COLO829 (cell line): ENCODE measurements at regions not wholly inside any gene's neighbourhood (a gene's known extent, or its start where the extent isn't known, plus 50 kb on each side); places are given as distances from the start of the nearest gene placed in this dataset.

Source experiments
- DNase-seq: peaks from one replicate; pipeline ENCODE4 v3.0.0; 2012; ENCODE audit warnings: low spot score

DNA sequence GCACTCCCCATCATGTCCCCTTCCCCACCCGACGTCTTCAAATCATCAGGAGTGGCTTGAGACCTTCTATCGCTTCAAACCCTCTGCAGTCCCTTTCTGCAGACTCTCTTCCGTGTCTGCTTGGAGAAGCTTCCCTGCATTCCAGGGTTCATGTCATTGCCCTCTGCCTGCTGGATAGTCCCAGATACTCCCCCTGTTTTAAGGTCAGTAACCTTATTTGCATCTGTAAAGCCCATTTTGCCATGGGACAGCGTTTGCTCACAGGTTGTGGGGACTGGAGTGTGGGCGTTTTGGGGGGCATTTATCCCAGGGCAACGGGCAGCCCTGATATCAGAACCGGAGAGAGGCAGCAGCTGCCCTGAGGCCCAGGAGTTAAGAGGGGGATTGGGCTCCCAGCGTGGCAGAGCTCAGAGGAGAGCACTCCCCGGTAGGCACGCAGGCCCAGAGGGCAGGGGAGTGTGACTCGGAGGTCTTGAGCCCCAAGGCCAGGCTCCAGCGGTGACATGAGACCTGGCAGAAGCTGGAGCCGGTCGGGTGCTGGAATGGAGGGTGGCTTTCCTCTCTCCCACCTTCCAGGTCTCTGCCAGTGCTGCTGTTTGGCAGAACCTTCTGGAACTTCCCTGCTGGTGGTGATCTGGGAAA is 73.8 kb downstream of the RTP5 start:
- DNase-seq, result no peak

- DNase-seq, result no peak
Observed at GRCh38 chr2:241943961-241944575, 74.5 kb downstream of the RTP5 start.

- no peak for DNase-seq
Observed at GRCh38 chr2:241944821-241945220, 75.3 kb downstream of the RTP5 start.

- no peak for DNase-seq
Observed at GRCh38 chr2:241945311-241945710, 75.8 kb downstream of the RTP5 start.

GRCh38 chr2:241945803-241946202 is 76.3 kb downstream of the RTP5 start:
- DNase-seq, result no peak

- peak; percentile 24 for DNase-seq
Observed at GRCh38 chr2:241946306-241947003, 76.9 kb downstream of the RTP5 start.

DNA sequence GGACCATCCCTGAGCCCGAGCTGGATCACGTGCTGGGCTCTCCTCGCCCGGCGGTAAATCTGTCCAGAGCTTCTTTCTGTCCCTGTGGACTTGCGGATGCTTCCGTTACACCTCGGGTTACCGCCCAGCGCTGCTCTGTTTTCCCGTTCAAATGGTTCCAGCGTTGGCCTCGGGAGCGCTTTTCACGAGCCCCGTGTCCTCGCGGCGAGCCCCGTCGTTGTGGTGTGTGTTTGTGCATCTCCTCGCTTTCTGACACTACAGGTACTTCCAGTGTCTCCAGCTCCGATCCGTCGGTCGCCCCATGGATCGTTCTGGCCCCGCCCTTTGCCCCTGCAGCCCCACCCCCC is 77.4 kb downstream of the RTP5 start:
- no peak for DNase-seq

DNA sequence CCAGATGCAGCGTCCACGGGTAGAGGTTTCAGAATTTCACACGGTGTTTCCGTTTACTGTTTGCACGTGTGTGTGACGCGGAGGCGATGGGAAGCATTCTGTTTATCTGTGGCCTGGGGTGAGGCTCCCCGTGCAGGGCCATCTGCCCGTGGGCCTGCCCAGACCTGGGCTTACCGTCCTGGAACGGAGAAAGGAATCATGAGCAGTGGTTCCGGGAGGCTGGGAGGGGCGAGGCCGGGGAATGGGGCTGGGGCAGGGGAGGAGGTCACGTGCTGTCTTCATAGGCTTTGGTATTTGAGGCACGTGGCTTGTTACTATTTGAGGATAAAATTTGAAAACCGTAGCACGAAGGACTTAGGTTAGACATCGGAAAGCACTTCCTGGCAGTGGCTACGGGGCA is 77.9 kb downstream of the RTP5 start:
- no peak for DNase-seq

DNA sequence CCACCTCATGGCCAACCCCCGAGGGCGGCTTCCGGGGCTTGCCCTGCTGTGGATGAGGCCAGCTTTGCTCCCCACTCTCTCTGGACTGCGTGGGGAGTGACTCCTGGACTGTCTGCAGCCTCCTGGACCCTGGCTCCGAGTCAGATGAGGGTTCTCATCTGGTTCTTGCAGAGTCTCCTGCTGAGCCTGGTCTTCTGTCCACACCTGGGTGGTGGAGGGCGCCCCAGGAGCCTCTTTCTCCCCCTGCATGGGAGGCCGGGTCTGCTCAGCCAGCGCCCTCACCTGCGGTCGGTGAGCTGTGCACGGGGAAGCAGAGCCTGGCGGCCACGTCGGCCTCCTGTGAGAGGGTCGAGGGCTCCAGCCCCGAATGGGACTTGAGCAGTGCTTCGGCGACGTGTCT is 78.3 kb downstream of the RTP5 start:
- DNase-seq, result no peak

DNA sequence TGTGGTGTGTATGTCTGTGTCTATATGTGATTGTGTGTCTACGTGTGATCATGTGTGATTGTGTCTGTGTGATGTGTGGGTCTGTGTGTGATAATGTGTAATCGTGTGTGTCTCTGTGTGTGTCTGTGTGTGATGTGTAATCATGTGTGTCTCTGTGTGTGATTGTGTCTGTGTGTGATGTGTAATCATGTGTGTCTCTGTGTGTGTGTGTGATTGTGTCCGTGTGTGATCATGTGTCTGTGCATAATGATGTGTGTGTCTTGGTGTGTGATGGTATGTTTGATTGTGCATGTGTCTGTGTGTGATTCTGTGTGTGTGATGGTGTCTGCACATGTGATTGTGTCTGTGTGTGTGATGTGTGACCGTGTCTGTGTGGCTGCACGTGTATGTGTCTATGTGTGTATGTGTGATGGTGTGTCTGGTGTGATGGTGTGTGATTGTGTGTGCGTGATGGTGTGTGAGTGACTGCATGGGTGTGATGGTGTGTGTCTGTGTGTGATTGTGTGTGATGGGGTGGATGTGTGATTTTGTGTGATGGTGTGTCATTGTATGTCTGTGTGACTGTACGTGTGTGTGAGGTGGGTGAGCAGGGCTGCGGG is 78.9 kb downstream of the RTP5 start:
- DNase-seq, result no peak

DNA sequence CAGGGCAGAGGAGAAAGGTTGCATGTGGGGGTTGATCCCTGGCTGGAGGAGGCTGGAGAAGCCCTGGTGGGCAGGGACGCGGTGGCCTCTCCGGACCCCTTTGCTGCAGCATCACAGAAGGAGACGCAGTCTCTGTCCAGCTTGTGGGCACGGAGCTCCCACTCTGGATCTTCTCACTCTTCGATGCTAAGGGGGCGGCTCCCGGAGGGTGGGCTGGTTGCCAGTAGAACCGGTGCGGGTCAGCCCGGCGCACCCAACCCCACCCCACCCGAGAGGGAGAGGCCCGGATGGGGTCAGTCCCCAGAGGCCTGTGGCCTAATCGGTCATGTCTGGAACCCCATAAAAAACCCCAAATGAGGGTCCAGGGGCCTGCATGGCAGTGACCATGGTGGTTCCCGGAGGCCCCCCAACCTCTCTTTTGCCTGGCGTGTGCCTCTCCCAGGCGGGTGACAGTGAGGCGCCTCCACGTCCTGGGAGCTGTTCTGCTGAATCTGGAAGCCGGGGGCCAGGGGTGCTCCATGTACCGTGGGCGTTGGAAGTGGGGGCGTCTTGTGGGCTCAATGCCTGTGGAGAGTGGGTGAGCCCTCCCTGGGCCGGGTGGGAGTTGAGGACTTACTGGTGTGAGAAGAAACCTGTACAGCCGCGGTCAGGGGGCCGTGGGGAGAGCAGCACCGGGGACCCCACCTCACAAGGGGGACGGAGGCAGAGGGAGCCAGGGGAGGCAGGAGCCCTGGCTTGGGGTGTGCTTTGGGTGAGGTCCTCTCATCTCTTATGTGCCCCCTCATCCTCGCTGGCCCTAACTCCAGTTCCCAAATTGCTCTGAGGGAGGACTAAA is 79.6 kb downstream of the RTP5 start:
- no peak for DNase-seq

DNA sequence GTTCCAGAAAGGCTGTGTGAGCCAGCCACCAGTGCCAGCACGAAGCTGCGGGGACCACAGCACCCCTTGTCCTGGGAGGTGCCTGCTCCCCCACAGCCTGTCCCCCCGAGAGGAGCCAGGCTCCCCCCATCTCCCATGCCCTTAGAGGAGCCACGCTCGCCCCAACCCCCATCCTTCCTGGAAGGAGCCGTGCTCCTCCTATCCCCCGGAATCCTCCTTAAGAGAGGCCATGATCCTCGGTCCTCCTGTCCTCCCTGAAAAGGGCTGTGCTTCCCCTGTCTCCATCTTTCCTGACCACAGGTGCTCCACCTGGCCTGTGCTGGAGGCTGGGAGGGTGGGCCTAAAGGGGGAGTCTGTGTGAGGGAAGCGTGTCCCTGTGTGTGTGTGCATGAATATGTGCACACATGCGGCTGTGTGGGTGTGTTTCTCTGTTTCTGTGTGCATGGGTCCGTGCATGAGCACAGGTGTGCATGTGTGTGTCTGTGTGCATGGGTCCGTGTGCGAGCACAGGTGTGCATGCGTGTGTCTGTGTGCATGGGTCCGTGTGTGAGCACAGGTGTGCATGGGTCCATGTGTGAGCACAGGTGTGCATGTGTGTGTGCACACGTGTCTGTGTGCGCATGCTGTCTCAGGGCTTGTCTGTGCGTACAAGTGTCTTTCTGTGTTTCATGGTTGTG is 80.3 kb downstream of the RTP5 start:
- DNase-seq, result no peak

- DNase-seq, result peak; percentile 85
Observed at GRCh38 chr2:241950413-241951315, 81.1 kb downstream of the RTP5 start.

DNA sequence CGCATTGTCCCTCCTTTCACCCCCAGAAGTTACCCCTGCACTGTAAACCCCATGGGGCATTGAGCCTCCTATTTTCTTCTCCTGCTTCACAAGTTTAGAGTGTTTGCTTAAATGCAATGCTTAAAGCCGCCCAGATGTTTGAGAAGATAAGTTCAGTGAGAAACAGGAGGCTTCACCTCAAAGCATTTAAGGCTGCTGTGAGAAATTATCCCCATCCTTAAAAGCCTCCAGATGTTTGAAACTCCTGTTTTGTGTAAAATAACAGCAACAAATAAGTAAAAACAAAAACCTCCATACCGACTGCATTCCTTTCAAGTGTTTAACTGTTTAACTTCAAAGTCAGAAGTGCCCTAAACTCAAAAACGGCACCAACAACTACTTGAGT is 81.8 kb downstream of the RTP5 start:
- DNase-seq, result no peak

DNA sequence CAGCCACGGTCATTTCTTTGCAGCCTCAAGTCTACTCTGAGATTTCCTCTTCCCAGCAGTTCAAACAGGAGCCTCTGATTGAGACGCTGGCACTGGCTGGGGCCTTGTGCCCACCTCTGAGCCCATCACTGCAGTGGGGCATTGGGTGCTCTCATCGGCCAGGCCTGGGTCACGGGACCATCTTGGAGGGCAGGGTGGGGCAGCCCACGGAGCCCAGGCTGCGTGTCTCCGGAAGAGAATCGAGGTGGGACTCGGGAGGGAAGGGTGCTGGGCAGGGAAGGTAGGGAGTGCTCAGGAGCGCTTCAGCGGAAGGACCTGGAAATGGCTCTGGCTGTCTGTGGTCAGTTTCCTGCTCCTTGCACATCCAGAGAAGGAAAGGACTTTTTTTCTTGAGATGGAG is 82.4 kb downstream of the RTP5 start:
- no peak for DNase-seq

DNA sequence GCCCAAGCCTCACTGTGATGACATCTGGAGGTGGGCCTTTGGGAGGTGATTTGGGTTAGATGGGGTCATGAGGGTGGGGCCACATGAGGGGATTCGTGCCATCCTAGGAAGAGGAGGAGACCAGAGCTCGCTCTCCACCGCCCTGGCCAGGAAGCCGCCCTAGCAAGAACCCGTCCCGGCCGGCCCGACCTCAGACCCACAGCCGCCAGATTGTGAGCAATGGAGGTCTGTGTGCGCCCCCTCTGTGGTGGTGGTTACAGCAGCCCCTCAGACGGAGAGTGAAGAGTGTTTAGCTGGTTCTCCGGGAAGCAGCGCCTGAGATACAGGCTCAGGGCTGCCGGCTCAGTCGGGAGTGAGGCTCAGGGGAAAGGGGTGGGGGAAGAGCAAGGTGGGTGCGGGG is 83.3 kb downstream of the RTP5 start:
- no peak for DNase-seq

- no peak for DNase-seq
Observed at GRCh38 chr2:241953324-241953928, 83.9 kb downstream of the RTP5 start.

- DNase-seq, result no peak
Observed at GRCh38 chr2:241956521-241957110, 87.1 kb downstream of the RTP5 start.

DNA sequence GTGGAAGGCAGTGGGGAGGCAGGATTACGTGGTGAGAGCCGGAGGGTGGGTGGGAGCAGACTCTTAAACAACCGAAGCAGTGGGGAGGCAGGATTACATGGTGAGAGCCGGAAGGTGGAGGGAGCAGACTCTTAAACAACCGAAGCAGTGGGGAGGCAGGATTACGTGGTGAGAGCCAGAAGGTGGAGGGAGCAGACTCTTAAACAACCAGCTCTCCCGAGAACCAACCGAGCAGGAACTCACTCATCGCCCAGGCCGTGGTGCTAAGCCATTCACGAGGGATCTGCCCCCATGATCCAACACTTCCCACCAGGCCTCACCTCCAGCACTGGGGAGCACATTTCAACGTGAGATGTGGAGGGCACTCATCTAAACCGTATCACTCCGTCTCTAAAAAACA is 87.7 kb downstream of the RTP5 start:
- DNase-seq, result no peak
